Spleen (tissue), 7 donors: ENCODE measurements at regions not wholly inside any gene's neighbourhood (a gene's known extent, or its start where the extent isn't known, plus 50 kb on each side); places are given as distances from the start of the nearest gene placed in this dataset.

Experiments used
- CTCF ChIP-seq, 11 experiments: fragments of 200-600 bp in 7 of 11; fragments of 450-650 bp in 4 of 11; sonication (generic) in 4 of 11; IDR thresholded peaks in 8 of 11; conservative IDR thresholded peaks in 3 of 11; 1 replicate in 7 of 11; 2 replicates in 4 of 11; pipeline versions ENCODE4 v1.4.0 to v1.8.0; 2016 to 2021; ENCODE audit warnings: antibody characterized with exemption in 11 of 11, inconsistent platforms in 4 of 11, mild to moderate bottlenecking in 1 of 11
- POLR2A ChIP-seq, 3 donors: fragments of 450-650 bp; IDR thresholded peaks; one replicate each; pipeline ENCODE4 v1.5.1; 2017; ENCODE audit warnings: antibody characterized with exemption in 3 of 3, mild to moderate bottlenecking in 1 of 3
- POLR2AphosphoS5 ChIP-seq, 3 donors: sonication (generic); formaldehyde crosslinking; IDR thresholded peaks; one replicate each; pipeline ENCODE4 v1.5.1; 2017; ENCODE audit warnings: antibody characterized with exemption in 3 of 3
- donor health status: DM: no; HTN: no; CAD: no; lungs with moderate emphysema.
- donor health status: DM: no; HTN: no; CAD: no.
- donor health status: DM: no; HTN: no; CAD: no.

GRCh38 chr6:168170841-168171601 lies 92.0 kb upstream of the FRMD1 start:
- no peak for TF ChIP-seq POLR2AphosphoS5 (IDR thresholded peaks at IDR 0.05)
- no peak for TF ChIP-seq POLR2A (IDR thresholded peaks at IDR 0.05)
- TF ChIP-seq CTCF (IDR thresholded peaks at IDR 0.05 in 8 of 11, conservative IDR thresholded peaks at IDR 0.05 in 3 of 11): no peak
